T1000 (cell line): ENCODE measurements at regions not wholly inside any gene's neighbourhood (a gene's known extent, or its start where the extent isn't known, plus 50 kb on each side); places are given as distances from the start of the nearest gene placed in this dataset.

Experiments used
- DNase-seq: peaks from one replicate; lab custom pipeline; 2025; ENCODE audit warnings: mixed read lengths; lab: John Stamatoyannopoulos, UW

GRCh38 chr4:89363786-89364185 lies 56.2 kb upstream of the GPRIN3 start:
- no peak for DNase-seq

- no peak for DNase-seq
These were observed 51.5 kb upstream of the GPRIN3 start for GRCh38 chr4:89358935-89359638.

GRCh38 chr4:89357787-89358186 lies 50.2 kb upstream of the GPRIN3 start:
- no peak for DNase-seq
